ENCODE measurements at regions not wholly inside any gene's neighbourhood (a gene's known extent, or its start where the extent isn't known, plus 50 kb on each side); places are given as distances from the start of the nearest gene placed in this dataset.

DNA sequence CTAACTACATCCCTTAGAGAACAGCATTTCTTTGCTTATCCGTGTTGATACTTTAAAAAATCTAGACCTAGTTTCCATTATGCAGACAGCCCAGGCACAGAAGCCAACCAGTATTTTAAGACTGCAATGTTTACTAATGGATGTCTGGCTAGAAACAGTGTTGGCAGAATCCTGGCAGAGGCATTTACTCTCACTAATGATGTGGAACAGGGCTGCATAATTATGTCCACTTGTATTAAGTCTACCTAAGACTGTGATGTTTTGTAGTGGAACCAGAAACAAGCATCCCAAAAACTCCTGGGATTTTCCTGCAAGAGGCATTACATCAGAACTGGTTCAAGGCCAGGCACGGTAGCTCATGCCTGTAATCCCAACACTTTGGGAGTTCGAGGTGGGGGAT, 50.2 kb upstream of the PICALM start:
- DNase-seq (ENCODE audit: low spot score), result peak; percentile 80
